Type B pancreatic cell (in vitro differentiated cells): ENCODE measurements at regions not wholly inside any gene's neighbourhood (a gene's known extent, or its start where the extent isn't known, plus 50 kb on each side); places are given as distances from the start of the nearest gene placed in this dataset.

ENCODE experiments used
- DNase-seq: peaks from one replicate; pipeline ENCODE4 v3.0.0; 2021; ENCODE audit warnings: mixed read lengths; ENCODE audit not compliant: unreplicated experiment; ENCODE audit errors: extremely low spot score
- H3K27ac Mint-ChIP-seq: 2 replicates; pipeline ENCODE4 v1.8.0; 2021; ENCODE audit warnings: mild to moderate bottlenecking, mixed read lengths
- H3K27me3 Mint-ChIP-seq: 2 replicates; pipeline ENCODE4 v1.8.0; 2021; ENCODE audit warnings: mixed read lengths
- H3K36me3 Mint-ChIP-seq: 2 replicates; pipeline ENCODE4 v1.8.0; 2021; ENCODE audit warnings: mixed read lengths
- H3K4me1 Mint-ChIP-seq: one replicate; pipeline ENCODE4 v1.8.0; 2021; ENCODE audit warnings: mixed read lengths; ENCODE audit not compliant: unreplicated experiment
- H3K4me3 Mint-ChIP-seq: 2 replicates; pipeline ENCODE4 v1.8.0; 2021; ENCODE audit warnings: mild to moderate bottlenecking, mixed read lengths
- H3K9me3 Mint-ChIP-seq: 2 replicates; pipeline ENCODE4 v1.8.0; 2021; ENCODE audit warnings: mixed read lengths
- TF ChIP-seq, protein P1 (sequence below): fragments of 200-600 bp; sonication (generic); conservative IDR thresholded peaks from 2 replicates; pipeline ENCODE4 v1.5.0; 2021; ENCODE audit warnings: antibody characterized with exemption, mild to moderate bottlenecking

GRCh38 chr2:106941372-106941993 is 55.5 kb upstream of the ST6GAL2 start:
- no peak overlapping the region for H3K27ac Mint-ChIP-seq
- TF ChIP-seq, protein P1, sequence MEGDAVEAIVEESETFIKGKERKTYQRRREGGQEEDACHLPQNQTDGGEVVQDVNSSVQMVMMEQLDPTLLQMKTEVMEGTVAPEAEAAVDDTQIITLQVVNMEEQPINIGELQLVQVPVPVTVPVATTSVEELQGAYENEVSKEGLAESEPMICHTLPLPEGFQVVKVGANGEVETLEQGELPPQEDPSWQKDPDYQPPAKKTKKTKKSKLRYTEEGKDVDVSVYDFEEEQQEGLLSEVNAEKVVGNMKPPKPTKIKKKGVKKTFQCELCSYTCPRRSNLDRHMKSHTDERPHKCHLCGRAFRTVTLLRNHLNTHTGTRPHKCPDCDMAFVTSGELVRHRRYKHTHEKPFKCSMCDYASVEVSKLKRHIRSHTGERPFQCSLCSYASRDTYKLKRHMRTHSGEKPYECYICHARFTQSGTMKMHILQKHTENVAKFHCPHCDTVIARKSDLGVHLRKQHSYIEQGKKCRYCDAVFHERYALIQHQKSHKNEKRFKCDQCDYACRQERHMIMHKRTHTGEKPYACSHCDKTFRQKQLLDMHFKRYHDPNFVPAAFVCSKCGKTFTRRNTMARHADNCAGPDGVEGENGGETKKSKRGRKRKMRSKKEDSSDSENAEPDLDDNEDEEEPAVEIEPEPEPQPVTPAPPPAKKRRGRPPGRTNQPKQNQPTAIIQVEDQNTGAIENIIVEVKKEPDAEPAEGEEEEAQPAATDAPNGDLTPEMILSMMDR: no peak
- H3K4me3 Mint-ChIP-seq: no peak overlapping the region
- H3K4me1 Mint-ChIP-seq: no peaks in the 10 kb centered on the region
- no peaks in the 10 kb centered on the region for H3K36me3 Mint-ChIP-seq
- no peaks in the 10 kb centered on the region for H3K27me3 Mint-ChIP-seq
- H3K9me3 Mint-ChIP-seq: no peaks in the 10 kb centered on the region
- no peak for DNase-seq

DNA sequence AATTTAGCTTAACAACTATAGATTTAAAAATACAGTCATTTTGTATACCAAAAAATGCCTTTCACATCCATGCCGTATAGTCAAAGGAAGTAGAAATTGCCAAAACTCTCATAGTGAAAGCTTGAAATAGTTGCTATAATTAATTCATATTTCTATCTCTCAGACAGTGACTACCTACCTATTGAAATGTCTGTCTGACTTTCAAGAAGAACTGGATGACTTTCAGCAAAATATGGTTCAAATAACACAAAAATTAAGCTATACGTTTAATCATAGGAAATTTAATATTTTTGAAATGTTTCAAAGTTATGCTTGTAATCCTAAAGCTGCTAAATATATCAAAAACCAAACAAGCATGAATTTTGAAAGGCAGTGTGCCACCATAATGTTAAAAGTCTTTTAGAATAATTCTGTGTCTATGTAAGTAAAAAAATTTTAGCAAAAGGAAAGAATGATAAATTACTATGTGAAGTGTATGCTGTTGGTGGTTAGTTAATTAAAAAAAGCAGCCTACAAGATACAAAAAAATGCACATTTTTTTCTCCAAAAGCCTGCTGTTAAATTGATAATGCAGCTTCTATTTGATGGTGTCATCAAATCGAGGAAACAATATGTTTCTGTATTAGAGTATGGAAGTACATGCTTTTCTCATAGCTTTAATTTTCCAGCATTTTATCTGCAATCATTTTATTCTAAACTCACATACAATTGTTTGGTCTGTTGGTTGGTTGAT is 57.7 kb upstream of the ST6GAL2 start:
- Mint-ChIP-seq H3K36me3 (no peaks in the 10 kb centered on the region), H3K4me1 (no peaks in the 10 kb centered on the region), H3K9me3 (no peaks in the 10 kb centered on the region), H3K27me3 (no peaks in the 10 kb centered on the region), H3K27ac (no peak overlapping the region), H3K4me3 (no peak overlapping the region)
- TF ChIP-seq, protein P1: no peak
- no peak for DNase-seq

GRCh38 chr2:106944215-106944614 is 58.2 kb upstream of the ST6GAL2 start:
- Mint-ChIP-seq H3K9me3 (no peaks in the 10 kb centered on the region), H3K27ac (no peak overlapping the region), H3K36me3 (no peaks in the 10 kb centered on the region), H3K4me3 (no peak overlapping the region), H3K4me1 (no peaks in the 10 kb centered on the region), H3K27me3 (no peaks in the 10 kb centered on the region)
- DNase-seq: no peak
- TF ChIP-seq, protein P1: no peak

DNA sequence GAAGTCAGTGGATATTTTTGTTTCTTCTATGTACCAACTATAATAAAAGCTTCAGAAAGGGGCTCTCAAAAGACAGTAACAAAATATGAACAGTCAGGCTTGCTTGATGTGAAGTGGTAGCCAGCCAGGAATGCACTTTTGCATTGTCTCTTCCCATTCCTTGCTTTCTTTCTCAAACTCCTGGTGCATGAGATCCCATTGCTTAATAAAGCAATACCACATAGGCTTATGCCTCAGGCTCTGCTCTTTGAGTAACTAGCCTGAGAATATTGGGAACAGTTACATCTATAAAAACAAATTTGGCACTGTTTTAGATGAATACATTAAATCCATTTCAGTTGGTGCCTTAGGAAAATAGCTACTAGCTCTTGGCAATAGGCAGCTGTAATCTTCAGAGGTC is 62.6 kb upstream of the ST6GAL2 start:
- H3K9me3 Mint-ChIP-seq: peaks cover 9% of the 10 kb centered on the region
- no peaks in the 10 kb centered on the region for H3K27me3 Mint-ChIP-seq
- H3K36me3 Mint-ChIP-seq: no peaks in the 10 kb centered on the region
- no peaks in the 10 kb centered on the region for H3K4me1 Mint-ChIP-seq
- TF ChIP-seq, protein P1: no peak
- H3K4me3 Mint-ChIP-seq: no peak overlapping the region
- DNase-seq: no peak
- no peak overlapping the region for H3K27ac Mint-ChIP-seq

GRCh38 chr2:106953236-106953635 is 67.3 kb upstream of the ST6GAL2 start:
- Mint-ChIP-seq H3K27ac (no peak overlapping the region), H3K36me3 (no peaks in the 10 kb centered on the region), H3K9me3 (peaks cover 9% of the 10 kb centered on the region), H3K4me1 (peaks cover 10% of the 10 kb centered on the region), H3K27me3 (no peaks in the 10 kb centered on the region), H3K4me3 (no peak overlapping the region)
- TF ChIP-seq, protein P1: no peak
- no peak for DNase-seq
